ENCODE measurements at regions not wholly inside any gene's neighbourhood (a gene's known extent, or its start where the extent isn't known, plus 50 kb on each side); places are given as distances from the start of the nearest gene placed in this dataset.

- no peaks in the 10 kb centered on the region for H3K36me3 ChIP-seq (ENCODE audit: control insufficient read depth in 2 of 2, insufficient read depth in 1 of 2, low read length in 2 of 2)
- POLR2A ChIA-PET, result no interaction called here
- H3K4me3 ChIP-seq (ENCODE audit: low read depth, low read length), result no peak overlapping the region
- no peak overlapping the region for H3K27ac ChIP-seq (ENCODE audit: extremely low read depth, low read depth, low read length)
- TF ChIP-seq ZNF792 (tag by site-specific recombination; IDR thresholded peaks at IDR 0.05) (no peak), ZNF202 (tag by site-specific recombination; IDR thresholded peaks at IDR 0.05; ENCODE audit: borderline replicate concordance) (no peak), PATZ1 (tag by site-specific recombination; IDR thresholded peaks at IDR 0.05) (no peak), ZNF362 (tag by site-specific recombination; IDR thresholded peaks at IDR 0.05) (no peak), ZNF629 (tag by site-specific recombination; IDR thresholded peaks at IDR 0.05) (no peak), ZBTB17 (tag by site-specific recombination; IDR thresholded peaks at IDR 0.05) (no peak), ZNF169 (tag by site-specific recombination; IDR thresholded peaks at IDR 0.05) (no peak), ZNF221 (tag by site-specific recombination; IDR thresholded peaks at IDR 0.05; ENCODE audit: borderline replicate concordance) (no peak), ZNF114 (tag by site-specific recombination; IDR thresholded peaks at IDR 0.05) (no peak), SALL2 (tag by site-specific recombination; IDR thresholded peaks at IDR 0.05; ENCODE audit: borderline replicate concordance) (no peak), ZNF548 (tag by site-specific recombination; IDR thresholded peaks at IDR 0.05) (no peak), ZBTB6 (tag by site-specific recombination; IDR thresholded peaks at IDR 0.05) (no peak), ZIC2 (tag by site-specific recombination; IDR thresholded peaks at IDR 0.05) (no peak), ZNF175 (tag by site-specific recombination; IDR thresholded peaks at IDR 0.05) (no peak)
- TF ChIP-seq, protein P1, sequence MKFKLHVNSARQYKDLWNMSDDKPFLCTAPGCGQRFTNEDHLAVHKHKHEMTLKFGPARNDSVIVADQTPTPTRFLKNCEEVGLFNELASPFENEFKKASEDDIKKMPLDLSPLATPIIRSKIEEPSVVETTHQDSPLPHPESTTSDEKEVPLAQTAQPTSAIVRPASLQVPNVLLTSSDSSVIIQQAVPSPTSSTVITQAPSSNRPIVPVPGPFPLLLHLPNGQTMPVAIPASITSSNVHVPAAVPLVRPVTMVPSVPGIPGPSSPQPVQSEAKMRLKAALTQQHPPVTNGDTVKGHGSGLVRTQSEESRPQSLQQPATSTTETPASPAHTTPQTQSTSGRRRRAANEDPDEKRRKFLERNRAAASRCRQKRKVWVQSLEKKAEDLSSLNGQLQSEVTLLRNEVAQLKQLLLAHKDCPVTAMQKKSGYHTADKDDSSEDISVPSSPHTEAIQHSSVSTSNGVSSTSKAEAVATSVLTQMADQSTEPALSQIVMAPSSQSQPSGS (tag by site-specific recombination; IDR thresholded peaks at IDR 0.05; ENCODE audit: low read depth), result no peak
- TF ChIP-seq, protein P2, sequence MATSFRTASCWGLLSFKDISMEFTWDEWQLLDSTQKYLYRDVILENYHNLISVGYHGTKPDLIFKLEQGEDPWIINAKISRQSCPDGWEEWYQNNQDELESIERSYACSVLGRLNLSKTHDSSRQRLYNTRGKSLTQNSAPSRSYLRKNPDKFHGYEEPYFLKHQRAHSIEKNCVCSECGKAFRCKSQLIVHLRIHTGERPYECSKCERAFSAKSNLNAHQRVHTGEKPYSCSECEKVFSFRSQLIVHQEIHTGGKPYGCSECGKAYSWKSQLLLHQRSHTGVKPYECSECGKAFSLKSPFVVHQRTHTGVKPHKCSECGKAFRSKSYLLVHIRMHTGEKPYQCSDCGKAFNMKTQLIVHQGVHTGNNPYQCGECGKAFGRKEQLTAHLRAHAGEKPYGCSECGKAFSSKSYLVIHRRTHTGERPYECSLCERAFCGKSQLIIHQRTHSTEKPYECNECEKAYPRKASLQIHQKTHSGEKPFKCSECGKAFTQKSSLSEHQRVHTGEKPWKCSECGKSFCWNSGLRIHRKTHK (tag by site-specific recombination; IDR thresholded peaks at IDR 0.05), result no peak
- TF ChIP-seq, protein P3, sequence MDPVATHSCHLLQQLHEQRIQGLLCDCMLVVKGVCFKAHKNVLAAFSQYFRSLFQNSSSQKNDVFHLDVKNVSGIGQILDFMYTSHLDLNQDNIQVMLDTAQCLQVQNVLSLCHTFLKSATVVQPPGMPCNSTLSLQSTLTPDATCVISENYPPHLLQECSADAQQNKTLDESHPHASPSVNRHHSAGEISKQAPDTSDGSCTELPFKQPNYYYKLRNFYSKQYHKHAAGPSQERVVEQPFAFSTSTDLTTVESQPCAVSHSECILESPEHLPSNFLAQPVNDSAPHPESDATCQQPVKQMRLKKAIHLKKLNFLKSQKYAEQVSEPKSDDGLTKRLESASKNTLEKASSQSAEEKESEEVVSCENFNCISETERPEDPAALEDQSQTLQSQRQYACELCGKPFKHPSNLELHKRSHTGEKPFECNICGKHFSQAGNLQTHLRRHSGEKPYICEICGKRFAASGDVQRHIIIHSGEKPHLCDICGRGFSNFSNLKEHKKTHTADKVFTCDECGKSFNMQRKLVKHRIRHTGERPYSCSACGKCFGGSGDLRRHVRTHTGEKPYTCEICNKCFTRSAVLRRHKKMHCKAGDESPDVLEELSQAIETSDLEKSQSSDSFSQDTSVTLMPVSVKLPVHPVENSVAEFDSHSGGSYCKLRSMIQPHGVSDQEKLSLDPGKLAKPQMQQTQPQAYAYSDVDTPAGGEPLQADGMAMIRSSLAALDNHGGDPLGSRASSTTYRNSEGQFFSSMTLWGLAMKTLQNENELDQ (tag by site-specific recombination; IDR thresholded peaks at IDR 0.05; ENCODE audit: low read depth), result no peak
- CTCF ChIA-PET, result interaction anchor here (0.9 kb wide), 1 partner anchor 69 kb away, joined by 3 read pairs; no protein-coding TSS in a partner anchor
- no peaks in the 10 kb centered on the region for H3K9me3 ChIP-seq (ENCODE audit: control insufficient read depth, insufficient read depth, low read depth, low read length)
- H3K4me1 ChIP-seq (ENCODE audit: control insufficient read depth, insufficient read depth, low read length), result no peaks in the 10 kb centered on the region
Measured at GRCh38 chr10:46097576-46098317, 51.7 kb upstream of the MSMB start.

Data from HEK293 (cell line).